ENCODE measurements at regions not wholly inside any gene's neighbourhood (a gene's known extent, or its start where the extent isn't known, plus 50 kb on each side); places are given as distances from the start of the nearest gene placed in this dataset.
"Not testable (repeated sequence)": the region's sequence is repeated elsewhere in the genome, so short reads cannot be mapped to it uniquely, and the experiment has no call there.

DNA sequence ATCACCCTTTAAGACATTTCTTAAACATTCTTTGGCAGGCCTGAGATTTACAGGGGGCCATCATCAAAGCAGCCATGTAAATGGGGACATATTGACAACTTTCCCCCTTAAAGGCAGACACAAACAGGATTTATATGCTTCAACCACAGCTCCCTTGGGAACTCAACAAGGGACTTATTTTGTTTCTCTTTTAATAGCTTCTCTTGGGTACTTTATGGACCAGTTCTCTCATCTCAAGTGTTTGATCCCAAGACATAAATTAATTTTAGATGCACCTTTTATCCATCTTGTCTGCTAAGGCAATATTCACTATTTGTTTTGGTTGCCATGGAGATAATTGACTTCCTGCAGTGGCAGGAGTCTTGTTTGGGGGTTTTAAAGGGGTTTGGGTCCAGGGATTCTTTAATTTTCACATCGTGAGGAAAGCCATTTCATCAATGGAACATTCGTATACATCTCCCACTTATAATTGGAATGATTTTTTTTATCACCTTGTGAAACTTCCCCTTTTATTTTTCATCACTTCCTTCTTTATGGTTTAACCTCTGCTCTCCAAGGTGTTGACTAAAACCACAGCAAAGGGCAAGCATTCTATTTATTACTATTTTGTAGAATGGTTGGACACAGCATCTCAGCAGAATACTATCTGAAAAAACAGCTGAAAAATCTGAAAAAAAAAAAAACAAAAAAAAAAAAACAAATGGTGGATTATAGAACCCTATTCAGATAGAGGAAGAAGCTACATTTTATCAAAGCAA is 726.0 kb downstream of the DIAPH3 start:
- no peaks in the 10 kb centered on the region for H3K4me1 ChIP-seq
- H3K36me3 ChIP-seq, result no peaks in the 10 kb centered on the region
- no peak overlapping the region for H3K4me3 ChIP-seq
- no peaks in the 10 kb centered on the region for H3K27me3 ChIP-seq
- no peak overlapping the region for H3K27ac ChIP-seq
- no peak for ATAC-seq (ENCODE audit: low FRiP score in 2 of 2)
- H3K9me3 ChIP-seq, result peaks cover 0 to 16% (median 6%) of the 10 kb centered on the region in 4 donors
- DNase-seq, result no peak
- TF ChIP-seq EP300 (IDR thresholded peaks at IDR 0.05) (no peak), POLR2AphosphoS5 (IDR thresholded peaks at IDR 0.05) (no peak), POLR2A (IDR thresholded peaks at IDR 0.05) (no peak)
- TF ChIP-seq, protein P1, sequence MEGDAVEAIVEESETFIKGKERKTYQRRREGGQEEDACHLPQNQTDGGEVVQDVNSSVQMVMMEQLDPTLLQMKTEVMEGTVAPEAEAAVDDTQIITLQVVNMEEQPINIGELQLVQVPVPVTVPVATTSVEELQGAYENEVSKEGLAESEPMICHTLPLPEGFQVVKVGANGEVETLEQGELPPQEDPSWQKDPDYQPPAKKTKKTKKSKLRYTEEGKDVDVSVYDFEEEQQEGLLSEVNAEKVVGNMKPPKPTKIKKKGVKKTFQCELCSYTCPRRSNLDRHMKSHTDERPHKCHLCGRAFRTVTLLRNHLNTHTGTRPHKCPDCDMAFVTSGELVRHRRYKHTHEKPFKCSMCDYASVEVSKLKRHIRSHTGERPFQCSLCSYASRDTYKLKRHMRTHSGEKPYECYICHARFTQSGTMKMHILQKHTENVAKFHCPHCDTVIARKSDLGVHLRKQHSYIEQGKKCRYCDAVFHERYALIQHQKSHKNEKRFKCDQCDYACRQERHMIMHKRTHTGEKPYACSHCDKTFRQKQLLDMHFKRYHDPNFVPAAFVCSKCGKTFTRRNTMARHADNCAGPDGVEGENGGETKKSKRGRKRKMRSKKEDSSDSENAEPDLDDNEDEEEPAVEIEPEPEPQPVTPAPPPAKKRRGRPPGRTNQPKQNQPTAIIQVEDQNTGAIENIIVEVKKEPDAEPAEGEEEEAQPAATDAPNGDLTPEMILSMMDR (IDR thresholded peaks at IDR 0.05), result no peak
- 53 to 58% methylated on average over 2 of the region's 2 CpGs for WGBS, 2 donors

DNA sequence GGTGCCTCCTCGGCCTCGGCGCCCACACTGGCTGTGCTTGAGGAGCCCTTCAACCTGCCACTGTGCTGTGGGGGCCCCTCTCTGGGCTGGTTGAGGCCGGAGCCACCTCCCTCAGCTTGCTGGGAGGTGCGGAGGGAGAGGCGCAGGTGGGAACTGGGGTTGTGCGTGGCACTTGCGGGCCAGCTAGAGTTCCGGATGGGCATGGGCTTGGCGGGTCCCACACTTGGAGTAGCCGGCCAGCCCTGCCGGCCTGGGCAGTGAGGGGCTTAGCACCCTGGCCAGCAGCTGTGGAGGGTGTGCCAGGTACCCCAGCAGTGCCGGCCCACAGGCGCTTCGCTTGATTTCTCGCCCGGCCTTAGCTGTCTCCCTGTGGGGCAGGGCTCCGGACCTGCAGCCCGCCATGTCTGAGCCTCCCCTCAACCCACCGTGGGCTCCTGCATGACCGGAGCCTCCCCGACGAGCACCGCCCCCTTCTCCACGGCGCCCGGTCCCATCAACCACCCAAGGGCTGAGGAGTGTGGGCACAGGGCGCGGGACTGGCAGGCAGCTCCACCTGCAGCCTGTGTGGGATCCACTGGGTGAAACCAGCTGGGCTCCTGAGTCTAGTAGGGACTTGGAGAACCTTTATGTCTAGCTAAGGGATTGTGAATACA is 723.8 kb downstream of the DIAPH3 start:
- H3K4me1 ChIP-seq, result no peaks in the 10 kb centered on the region
- H3K4me3 ChIP-seq, result no peak overlapping the region
- no peaks in the 10 kb centered on the region for H3K27me3 ChIP-seq
- WGBS, 2 donors, result 83 to 90% methylated on average over 9 to 28 of the region's 29 CpGs
- no peak overlapping the region for H3K27ac ChIP-seq
- DNase-seq (peak in 1 of 2 donors; percentile 66), ATAC-seq (ENCODE audit: low FRiP score in 2 of 2) (no peak)
- TF ChIP-seq EP300 (IDR thresholded peaks at IDR 0.05) (no peak), POLR2AphosphoS5 (IDR thresholded peaks at IDR 0.05) (no peak), POLR2A (IDR thresholded peaks at IDR 0.05) (no peak)
- TF ChIP-seq, protein P1 (IDR thresholded peaks at IDR 0.05), result no peak
- H3K9me3 ChIP-seq, result no peaks in the 10 kb centered on the region
- H3K36me3 ChIP-seq, result no peaks in the 10 kb centered on the region

- not testable (repeated sequence) for H3K4me1 ChIP-seq
- 56 to 63% methylated on average over 12 to 13 of the region's 13 CpGs for WGBS, 2 donors
Measured at GRCh38 chr13:59441068-59441467, 722.7 kb downstream of the DIAPH3 start.

GRCh38 chr13:59441596-59442280 is 722.0 kb downstream of the DIAPH3 start:
- no peaks in the 10 kb centered on the region for H3K27me3 ChIP-seq
- WGBS, 2 donors, result 84 to 86% methylated on average over 7 of the region's 7 CpGs
- no peak for DNase-seq
- ATAC-seq (ENCODE audit: low FRiP score in 2 of 2), result no peak
- no peaks in the 10 kb centered on the region for H3K36me3 ChIP-seq
- H3K9me3 ChIP-seq, result no peaks in the 10 kb centered on the region
- H3K4me3 ChIP-seq, result no peak overlapping the region
- no peak for TF ChIP-seq EP300 (IDR thresholded peaks at IDR 0.05)
- no peak for TF ChIP-seq POLR2AphosphoS5 (IDR thresholded peaks at IDR 0.05)
- no peak for TF ChIP-seq POLR2A (IDR thresholded peaks at IDR 0.05)
- TF ChIP-seq, protein P1 (IDR thresholded peaks at IDR 0.05), result no peak
- H3K4me1 ChIP-seq, result no peaks in the 10 kb centered on the region
- H3K27ac ChIP-seq, result no peak overlapping the region

More at GRCh38 chr13:59441068-59441467, 722.7 kb downstream of the DIAPH3 start:
- H3K4me3 ChIP-seq; ATAC-seq (ENCODE audit: low FRiP score in 2 of 2); DNase-seq; H3K9me3 ChIP-seq; H3K36me3 ChIP-seq; H3K27me3 ChIP-seq; H3K27ac ChIP-seq: not testable (repeated sequence)

GRCh38 chr13:59442461-59442860 is 721.3 kb downstream of the DIAPH3 start:
- 70 to 80% methylated on average over 4 of the region's 4 CpGs for WGBS, 2 donors
- peaks cover 0 to 6% (median 1%) of the 10 kb centered on the region in 4 donors for H3K4me1 ChIP-seq
- H3K27me3 ChIP-seq, result no peaks in the 10 kb centered on the region
- no peak overlapping the region for H3K4me3 ChIP-seq
- no peak for ATAC-seq (ENCODE audit: low FRiP score in 2 of 2)
- TF ChIP-seq EP300 (IDR thresholded peaks at IDR 0.05) (no peak), POLR2A (IDR thresholded peaks at IDR 0.05) (no peak), POLR2AphosphoS5 (IDR thresholded peaks at IDR 0.05) (no peak)
- TF ChIP-seq, protein P1 (IDR thresholded peaks at IDR 0.05), result no peak
- no peaks in the 10 kb centered on the region for H3K9me3 ChIP-seq
- H3K36me3 ChIP-seq, result no peaks in the 10 kb centered on the region
- no peak overlapping the region for H3K27ac ChIP-seq
- no peak for DNase-seq

All from upper lobe of left lung (tissue), 6 donors.